OCI-LY7 (cell line): ENCODE measurements at regions not wholly inside any gene's neighbourhood (a gene's known extent, or its start where the extent isn't known, plus 50 kb on each side); places are given as distances from the start of the nearest gene placed in this dataset.

Experiments
- BruUV-seq: library from RNA; stranded (reverse); fragments of 400-500 nt; replicated peaks from 2 replicates; lab custom pipeline; 2021; lab: Mats Ljungman, UMichigan
- CTCF ChIA-PET: fragments of 300-600 bp; sonication (Branson Sonifier 250); formaldehyde crosslinking; loops from one replicate; lab custom pipeline; 2022; ENCODE audit warnings: antibody characterized with exemption; ENCODE audit not compliant: unreplicated experiment; lab: Charles Lee
- POLR2A ChIA-PET: fragments of 300-600 bp; sonication (Branson Sonifier 250); formaldehyde crosslinking; loops from one replicate; lab custom pipeline; 2022; ENCODE audit warnings: antibody characterized with exemption; lab: Charles Lee
- DNase-seq: peaks from one replicate; pipeline ENCODE4 v3.0.0-alpha.2; 2015; ENCODE audit warnings: low spot score
- H2AFZ ChIP-seq: fragments of 200-600 bp; sonication (generic), shearing (Covaris generic); 2 replicates; pipeline ENCODE4 v1.6.1; 2014; ENCODE audit warnings: mild to moderate bottlenecking, antibody characterized with exemption, low read length, moderate library complexity
- H3K27ac ChIP-seq: fragments of 200-600 bp; sonication (generic); 2 replicates; pipeline ENCODE4 v1.5.1; 2014; ENCODE audit warnings: mixed run types, low read depth, mild to moderate bottlenecking, moderate library complexity, low read length, inconsistent platforms; ENCODE audit not compliant: poor library complexity, severe bottlenecking
- H3K36me3 ChIP-seq: fragments of 200-600 bp; sonication (generic); 2 replicates; pipeline ENCODE4 v1.6.1; 2014; ENCODE audit warnings: mild to moderate bottlenecking, antibody characterized with exemption, low read length, moderate library complexity, mixed read lengths; ENCODE audit not compliant: insufficient read depth
- H3K4me1 ChIP-seq: fragments of 200-600 bp; sonication (generic); 2 replicates; pipeline ENCODE4 v1.5.1; 2014; ENCODE audit warnings: mild to moderate bottlenecking, low read length; ENCODE audit not compliant: insufficient read depth, poor library complexity, severe bottlenecking
- H3K4me2 ChIP-seq: fragments of 200-600 bp; sonication (generic); 2 replicates; pipeline ENCODE4 v1.6.1; 2014; ENCODE audit warnings: mild to moderate bottlenecking, low read length
- H3K4me3 ChIP-seq: fragments of 200-600 bp; sonication (generic); 2 replicates; pipeline ENCODE4 v1.5.1; 2014; ENCODE audit warnings: mild to moderate bottlenecking, low read depth, low read length; ENCODE audit not compliant: poor library complexity, severe bottlenecking
- H3K79me2 ChIP-seq: fragments of 200-600 bp; sonication (generic); 2 replicates; pipeline ENCODE4 v1.6.1; 2016; ENCODE audit warnings: low read depth, mild to moderate bottlenecking, low read length, moderate library complexity, mixed read lengths; ENCODE audit not compliant: insufficient read depth
- H3K9me2 ChIP-seq: fragments of 200-600 bp; sonication (generic); 2 replicates; pipeline ENCODE4 v1.6.1; 2016; ENCODE audit warnings: mild to moderate bottlenecking, low read length, mixed read lengths; ENCODE audit not compliant: insufficient read depth
- H3K9me3 ChIP-seq: fragments of 200-600 bp; sonication (generic); 2 replicates; pipeline ENCODE4 v1.6.1; 2014; ENCODE audit warnings: mild to moderate bottlenecking, mixed run types, low read length, mixed read lengths
- H4K20me1 ChIP-seq: fragments of 200-600 bp; sonication (generic); 2 replicates; pipeline ENCODE4 v1.6.1; 2014; ENCODE audit warnings: mild to moderate bottlenecking, antibody characterized with exemption, low read length, moderate library complexity, mixed read lengths; ENCODE audit not compliant: insufficient read depth
- EZH2phosphoT487 ChIP-seq: fragments of 200-600 bp; sonication (generic); IDR thresholded peaks from 2 replicates; pipeline ENCODE4 v1.6.1; 2018; ENCODE audit warnings: low read depth, borderline replicate concordance, mild to moderate bottlenecking, mixed run types, antibody characterized with exemption, low read length, moderate library complexity, mixed read lengths
- intact Hi-C: fragments of 100-400 bp; cut with micrococcal nuclease; formaldehyde crosslinking; loops from one replicate; pipeline ENCODE4 v1.10.0; 2022; ENCODE audit not compliant: unreplicated experiment
- TF ChIP-seq, protein P1 (sequence below): fragments of 200-600 bp; sonication (generic); conservative IDR thresholded peaks from 2 replicates; pipeline ENCODE4 v1.5.1; 2014; ENCODE audit warnings: mild to moderate bottlenecking, antibody characterized with exemption, low read length, moderate library complexity, mixed read lengths

DNA sequence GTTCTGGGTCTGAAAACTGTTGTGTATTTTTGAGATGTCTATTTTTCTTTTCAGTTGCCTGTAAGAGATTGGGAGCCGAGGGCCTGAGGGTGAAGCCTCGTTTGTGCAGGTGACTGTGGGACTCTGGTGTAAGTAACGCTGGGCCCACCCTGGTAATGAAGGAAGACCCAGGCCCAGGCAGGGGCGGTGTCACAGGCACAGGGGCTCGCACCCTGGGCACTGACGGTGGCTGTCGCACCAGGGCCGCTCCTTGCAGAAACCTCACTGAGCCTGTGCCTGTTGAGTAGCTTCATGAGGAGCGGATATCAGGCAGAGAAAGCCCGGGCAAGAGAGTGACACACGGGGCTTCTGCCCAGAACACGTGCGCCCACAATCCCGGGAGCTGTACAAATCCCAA is 541.4 kb downstream of the TRIML1 start:
- POLR2A ChIA-PET: interaction anchor here (0.6 kb wide), 1 partner anchor 16 kb away, joined by 3 read pairs; no protein-coding TSS in a partner anchor
- Histone ChIP-seq H3K27ac (no peak overlapping the region), H3K4me2 (no peak overlapping the region), H3K79me2 (no peaks in the 10 kb centered on the region), H3K4me3 (no peak overlapping the region), H2AFZ (no peak overlapping the region), H4K20me1 (no peaks in the 10 kb centered on the region), H3K4me1 (no peaks in the 10 kb centered on the region), H3K36me3 (no peaks in the 10 kb centered on the region), H3K9me3 (no peaks in the 10 kb centered on the region), H3K9me2 (no peaks in the 10 kb centered on the region)
- intact Hi-C loops: no loop called here
- no peak for TF ChIP-seq EZH2phosphoT487
- TF ChIP-seq, protein P1, sequence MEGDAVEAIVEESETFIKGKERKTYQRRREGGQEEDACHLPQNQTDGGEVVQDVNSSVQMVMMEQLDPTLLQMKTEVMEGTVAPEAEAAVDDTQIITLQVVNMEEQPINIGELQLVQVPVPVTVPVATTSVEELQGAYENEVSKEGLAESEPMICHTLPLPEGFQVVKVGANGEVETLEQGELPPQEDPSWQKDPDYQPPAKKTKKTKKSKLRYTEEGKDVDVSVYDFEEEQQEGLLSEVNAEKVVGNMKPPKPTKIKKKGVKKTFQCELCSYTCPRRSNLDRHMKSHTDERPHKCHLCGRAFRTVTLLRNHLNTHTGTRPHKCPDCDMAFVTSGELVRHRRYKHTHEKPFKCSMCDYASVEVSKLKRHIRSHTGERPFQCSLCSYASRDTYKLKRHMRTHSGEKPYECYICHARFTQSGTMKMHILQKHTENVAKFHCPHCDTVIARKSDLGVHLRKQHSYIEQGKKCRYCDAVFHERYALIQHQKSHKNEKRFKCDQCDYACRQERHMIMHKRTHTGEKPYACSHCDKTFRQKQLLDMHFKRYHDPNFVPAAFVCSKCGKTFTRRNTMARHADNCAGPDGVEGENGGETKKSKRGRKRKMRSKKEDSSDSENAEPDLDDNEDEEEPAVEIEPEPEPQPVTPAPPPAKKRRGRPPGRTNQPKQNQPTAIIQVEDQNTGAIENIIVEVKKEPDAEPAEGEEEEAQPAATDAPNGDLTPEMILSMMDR: no peak
- BruUV-seq: no TSS peak
- DNase-seq: no peak
- CTCF ChIA-PET: no interaction called here

DNA sequence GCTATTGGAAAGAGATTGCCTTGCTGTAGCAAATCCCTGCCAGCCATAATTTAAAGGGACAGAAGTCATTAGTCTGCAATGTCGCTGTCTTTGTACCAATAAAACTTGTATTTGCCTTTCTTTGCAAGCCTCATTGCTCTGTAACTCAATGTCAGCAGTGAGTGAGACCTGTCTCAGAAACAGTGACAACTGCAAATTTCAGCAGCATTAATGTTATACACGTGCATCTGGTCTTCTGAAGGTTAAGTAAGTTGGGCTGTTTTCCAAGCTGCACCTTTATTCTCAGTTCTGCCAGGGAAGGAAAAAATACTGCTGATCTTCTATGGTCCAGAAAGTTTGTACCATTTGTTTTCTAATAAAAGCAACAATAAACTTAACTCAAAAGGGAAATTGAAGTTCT is 543.1 kb downstream of the TRIML1 start:
- Histone ChIP-seq H3K27ac (no peak overlapping the region), H2AFZ (no peak overlapping the region), H4K20me1 (no peaks in the 10 kb centered on the region), H3K79me2 (no peaks in the 10 kb centered on the region), H3K4me2 (no peak overlapping the region), H3K4me3 (no peak overlapping the region), H3K9me2 (no peaks in the 10 kb centered on the region), H3K9me3 (no peaks in the 10 kb centered on the region), H3K4me1 (no peaks in the 10 kb centered on the region), H3K36me3 (no peaks in the 10 kb centered on the region)
- intact Hi-C loops: no loop called here
- no peak for DNase-seq
- CTCF ChIA-PET: no interaction called here
- no TSS peak for BruUV-seq
- no peak for TF ChIP-seq EZH2phosphoT487
- TF ChIP-seq, protein P1: no peak
- POLR2A ChIA-PET: no interaction called here

DNA sequence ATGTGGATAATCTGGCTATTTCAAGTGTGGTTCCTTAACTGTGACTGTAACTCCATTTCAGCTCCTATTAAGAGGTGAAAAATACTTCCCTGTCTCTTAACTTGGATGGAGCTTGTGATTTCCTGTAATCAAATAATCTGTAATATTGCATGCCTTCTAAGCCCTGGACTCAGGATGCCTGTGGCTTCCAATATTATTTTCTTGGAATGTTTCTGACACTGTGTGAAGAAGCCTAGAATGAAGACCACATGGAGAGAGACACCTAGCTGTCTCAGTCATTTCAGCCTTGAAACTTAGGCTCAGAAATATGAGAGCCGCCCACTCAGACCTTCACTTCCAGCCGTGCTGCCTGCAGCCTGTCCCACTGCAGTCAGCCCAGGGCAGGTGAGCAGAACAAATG is 544.3 kb downstream of the TRIML1 start:
- Histone ChIP-seq H3K27ac (no peak overlapping the region), H3K4me2 (no peak overlapping the region), H3K4me3 (no peak overlapping the region), H4K20me1 (no peaks in the 10 kb centered on the region), H2AFZ (no peak overlapping the region), H3K36me3 (no peaks in the 10 kb centered on the region), H3K9me3 (no peaks in the 10 kb centered on the region), H3K9me2 (no peaks in the 10 kb centered on the region), H3K4me1 (no peaks in the 10 kb centered on the region), H3K79me2 (no peaks in the 10 kb centered on the region)
- intact Hi-C loops: no loop called here
- TF ChIP-seq, protein P1: no peak
- no peak for TF ChIP-seq EZH2phosphoT487
- CTCF ChIA-PET: no interaction called here
- DNase-seq: no peak
- POLR2A ChIA-PET: no interaction called here
- BruUV-seq: no TSS peak
